ENCODE measurements at regions not wholly inside any gene's neighbourhood (a gene's known extent, or its start where the extent isn't known, plus 50 kb on each side); places are given as distances from the start of the nearest gene placed in this dataset.

GRCh38 chr2:200054681-200055468 is 99.5 kb downstream of the MAIP1 start:
- no peak for DNase-seq

GRCh38 chr2:200056105-200056504 is 100.7 kb downstream of the MAIP1 start:
- DNase-seq, result no peak

GRCh38 chr2:200063155-200063554 is 107.8 kb downstream of the MAIP1 start:
- no peak for DNase-seq

- no peak for DNase-seq
Measured at GRCh38 chr2:200064879-200065278, 109.5 kb downstream of the MAIP1 start.

- no peak for DNase-seq
Measured at GRCh38 chr2:200065477-200065876, 110.1 kb downstream of the MAIP1 start.

- DNase-seq, result no peak
Measured at GRCh38 chr2:200066417-200066816, 111.0 kb downstream of the MAIP1 start.

- DNase-seq, result no peak
Measured at GRCh38 chr2:200068642-200069041, 113.3 kb downstream of the MAIP1 start.

- no peak for DNase-seq
Measured at GRCh38 chr2:200077210-200077650, 121.8 kb downstream of the MAIP1 start.

- DNase-seq, result no peak
Measured at GRCh38 chr2:200077838-200078237, 122.5 kb downstream of the MAIP1 start.

- no peak for DNase-seq
Measured at GRCh38 chr2:200079356-200079755, 124.0 kb downstream of the MAIP1 start.

- DNase-seq, result no peak
Measured at GRCh38 chr2:200081236-200081635, 125.9 kb downstream of the MAIP1 start.

- no peak for DNase-seq
Measured at GRCh38 chr2:200081811-200082210, 126.4 kb downstream of the MAIP1 start.

- no peak for DNase-seq
Measured at GRCh38 chr2:200084036-200084435, 128.7 kb downstream of the MAIP1 start.

GRCh38 chr2:200086911-200087310 is 131.5 kb downstream of the MAIP1 start:
- DNase-seq, result no peak

GRCh38 chr2:200087451-200087850 is 132.1 kb downstream of the MAIP1 start:
- no peak for DNase-seq

GRCh38 chr2:200089040-200089755 is 133.8 kb downstream of the MAIP1 start:
- no peak for DNase-seq

GRCh38 chr2:200089756-200090109 is 134.4 kb downstream of the MAIP1 start:
- DNase-seq, result no peak

- no peak for DNase-seq
Measured at GRCh38 chr2:200090683-200091082, 135.3 kb downstream of the MAIP1 start.

GRCh38 chr2:200091126-200091525 is 135.7 kb downstream of the MAIP1 start:
- DNase-seq, result no peak

- no peak for DNase-seq
Measured at GRCh38 chr2:200092235-200092634, 136.9 kb downstream of the MAIP1 start.

GRCh38 chr2:200095436-200095835 is 140.1 kb downstream of the MAIP1 start:
- no peak for DNase-seq

- DNase-seq, result no peak
Measured at GRCh38 chr2:200099256-200099655, 143.9 kb downstream of the MAIP1 start.

GRCh38 chr2:200100027-200100426 is 144.6 kb downstream of the MAIP1 start:
- no peak for DNase-seq

- DNase-seq, result no peak
Measured at GRCh38 chr2:200101922-200102321, 146.5 kb downstream of the MAIP1 start.

All from CD4-positive, alpha-beta T cell treated with Interleukin-4 for 1 hour (primary cell).